ENCODE measurements at regions not wholly inside any gene's neighbourhood (a gene's known extent, or its start where the extent isn't known, plus 50 kb on each side); places are given as distances from the start of the nearest gene placed in this dataset.

DNA sequence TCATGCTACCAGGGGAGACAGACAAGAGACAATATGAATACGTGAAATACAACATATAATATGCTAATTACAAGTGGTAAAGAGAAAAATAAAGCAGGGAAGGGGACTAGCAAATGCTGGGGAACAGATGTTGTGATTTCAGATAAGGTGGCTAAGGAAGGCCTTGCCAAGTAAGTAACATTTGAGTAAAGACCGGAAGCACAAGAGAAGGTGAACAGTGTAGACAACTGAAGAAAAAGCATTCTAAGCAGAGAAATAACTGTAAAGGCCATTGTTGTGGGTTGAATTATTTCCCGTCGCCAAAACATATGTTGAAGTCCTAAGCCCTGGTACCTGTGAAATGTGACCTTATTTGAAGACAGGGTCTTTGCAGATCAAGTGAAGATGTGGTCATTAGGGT lies 63.7 kb upstream of the EED start:
- TF ChIP-seq GATA2 (IDR thresholded peaks at IDR 0.05; ENCODE audit: low read depth, low read length), result no peak
- TF ChIP-seq GATA3 (IDR thresholded peaks at IDR 0.05; ENCODE audit: low read depth, low read length), result no peak
